Right forelimb (tissue), 1 donor: ENCODE measurements at regions not wholly inside any gene's neighbourhood (a gene's known extent, or its start where the extent isn't known, plus 50 kb on each side); places are given as distances from the start of the nearest gene placed in this dataset.
"Not testable (repeated sequence)": the region's sequence is repeated elsewhere in the genome, so short reads cannot be mapped to it uniquely, and the experiment has no call there.

Source experiments
- DNase-seq: peaks from one replicate; pipeline ENCODE4 v3.0.0-alpha.2; 2018

DNA sequence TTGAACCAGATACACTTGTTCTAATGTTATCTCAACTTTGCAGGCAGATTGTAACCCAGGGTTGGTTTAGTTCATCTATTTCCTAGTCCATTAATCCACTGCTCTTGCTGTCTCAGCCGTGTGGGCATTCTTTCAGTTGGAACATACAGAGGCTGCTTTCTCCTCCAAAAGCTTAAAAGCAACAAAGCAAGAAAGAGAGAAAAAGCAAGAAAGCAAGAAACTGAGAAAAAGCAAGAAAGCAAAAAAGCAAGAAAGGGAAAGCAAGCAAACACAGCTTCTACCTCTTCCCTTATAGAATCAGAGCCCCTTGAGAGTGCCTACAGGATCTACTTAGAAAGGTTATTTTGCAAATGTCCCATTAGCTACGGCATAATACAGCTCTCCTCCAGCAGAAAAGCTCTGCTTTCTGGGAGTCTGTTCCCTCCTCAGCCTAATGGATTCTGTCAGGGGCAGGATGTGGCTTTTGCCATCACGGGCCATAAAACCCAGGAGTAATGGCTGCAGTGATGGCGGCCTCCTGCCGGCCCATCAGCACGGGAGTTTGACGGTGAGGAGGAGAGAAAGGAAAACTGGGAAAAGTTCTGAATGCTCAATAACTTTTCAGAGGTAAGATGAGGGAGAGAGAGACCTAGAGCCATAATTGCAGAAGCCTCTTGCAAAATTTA lies 156.8 kb upstream of the JARID2 start:
- DNase-seq, result no peak

DNA sequence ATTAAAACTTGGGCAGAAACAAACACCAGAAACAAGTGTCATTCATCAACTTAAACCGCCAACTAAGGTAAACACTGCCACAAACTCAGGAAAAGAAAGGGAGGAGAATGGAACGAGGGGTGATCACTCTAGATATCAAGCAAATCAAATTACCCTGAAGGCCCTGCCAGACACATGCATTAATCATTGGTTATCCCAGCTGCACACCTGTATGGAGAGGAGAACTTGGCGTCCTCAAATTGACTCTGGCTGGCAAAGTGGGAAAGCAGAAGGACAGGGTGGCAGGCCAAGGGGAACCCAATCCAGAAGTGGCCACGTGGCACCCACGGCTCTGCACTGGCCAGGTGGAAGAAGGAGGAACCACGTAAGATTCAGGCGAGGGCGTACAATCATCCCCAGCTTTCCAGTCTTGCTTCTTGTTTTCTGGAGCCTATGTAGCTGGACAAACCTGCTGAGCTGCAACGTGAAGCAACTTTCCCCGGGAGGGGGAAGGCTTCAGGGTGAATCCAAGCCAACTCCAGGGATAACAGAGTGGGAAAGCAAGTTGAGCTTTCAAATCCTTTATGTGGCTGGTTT lies 156.2 kb upstream of the JARID2 start:
- DNase-seq, result no peak

DNA sequence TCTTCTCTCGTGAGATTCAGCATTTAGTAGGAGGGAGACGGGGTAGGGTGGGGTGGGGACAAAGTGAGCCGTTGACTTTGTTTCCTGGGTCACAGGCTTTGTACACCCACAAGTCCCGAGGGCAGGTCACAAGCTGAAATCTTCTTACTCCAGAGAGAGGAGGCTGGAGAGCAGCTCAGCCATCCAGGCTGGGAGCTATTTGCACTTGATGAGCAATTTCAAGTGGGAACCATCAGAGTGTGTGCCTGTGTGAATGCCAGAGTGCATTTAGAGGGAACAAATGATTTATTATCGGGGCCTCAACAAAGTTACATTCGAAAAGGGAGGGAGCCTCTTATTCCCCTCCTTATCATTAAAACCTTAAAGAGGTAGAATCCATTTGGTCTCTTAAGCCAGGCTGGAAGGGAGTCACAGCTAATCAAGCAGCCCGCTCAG lies 155.7 kb upstream of the JARID2 start:
- peak; percentile 49 for DNase-seq

DNA sequence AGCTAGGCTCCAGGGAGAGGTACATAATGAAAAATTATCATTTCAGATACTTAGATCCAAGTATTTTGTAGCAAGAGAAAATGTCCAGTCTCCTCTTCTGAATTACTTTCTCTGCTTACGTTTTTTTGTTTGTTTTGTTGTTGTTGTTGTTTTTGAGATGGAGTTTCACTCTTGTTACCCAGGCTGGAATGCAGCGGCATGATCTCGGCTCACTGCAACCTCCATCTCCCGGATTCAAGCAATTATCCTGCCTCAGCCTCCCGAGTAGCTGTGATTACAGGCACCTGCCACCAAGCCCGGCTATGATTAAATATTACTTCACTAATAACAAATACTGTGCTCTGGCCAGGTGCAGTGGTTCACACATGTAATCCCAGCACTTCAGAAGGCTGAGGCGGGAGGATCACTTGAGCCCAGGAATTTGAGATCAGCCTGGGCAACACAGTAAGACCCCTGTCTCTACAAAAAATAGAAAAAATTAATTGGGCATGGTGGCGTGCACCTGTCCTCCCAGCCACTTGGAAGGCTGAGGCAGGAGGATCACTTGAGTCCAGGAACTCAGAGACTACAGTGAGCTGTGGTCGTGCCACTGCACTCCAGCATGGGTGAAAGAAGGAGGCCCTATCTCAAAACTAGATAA lies 155.0 kb upstream of the JARID2 start:
- no peak for DNase-seq

DNA sequence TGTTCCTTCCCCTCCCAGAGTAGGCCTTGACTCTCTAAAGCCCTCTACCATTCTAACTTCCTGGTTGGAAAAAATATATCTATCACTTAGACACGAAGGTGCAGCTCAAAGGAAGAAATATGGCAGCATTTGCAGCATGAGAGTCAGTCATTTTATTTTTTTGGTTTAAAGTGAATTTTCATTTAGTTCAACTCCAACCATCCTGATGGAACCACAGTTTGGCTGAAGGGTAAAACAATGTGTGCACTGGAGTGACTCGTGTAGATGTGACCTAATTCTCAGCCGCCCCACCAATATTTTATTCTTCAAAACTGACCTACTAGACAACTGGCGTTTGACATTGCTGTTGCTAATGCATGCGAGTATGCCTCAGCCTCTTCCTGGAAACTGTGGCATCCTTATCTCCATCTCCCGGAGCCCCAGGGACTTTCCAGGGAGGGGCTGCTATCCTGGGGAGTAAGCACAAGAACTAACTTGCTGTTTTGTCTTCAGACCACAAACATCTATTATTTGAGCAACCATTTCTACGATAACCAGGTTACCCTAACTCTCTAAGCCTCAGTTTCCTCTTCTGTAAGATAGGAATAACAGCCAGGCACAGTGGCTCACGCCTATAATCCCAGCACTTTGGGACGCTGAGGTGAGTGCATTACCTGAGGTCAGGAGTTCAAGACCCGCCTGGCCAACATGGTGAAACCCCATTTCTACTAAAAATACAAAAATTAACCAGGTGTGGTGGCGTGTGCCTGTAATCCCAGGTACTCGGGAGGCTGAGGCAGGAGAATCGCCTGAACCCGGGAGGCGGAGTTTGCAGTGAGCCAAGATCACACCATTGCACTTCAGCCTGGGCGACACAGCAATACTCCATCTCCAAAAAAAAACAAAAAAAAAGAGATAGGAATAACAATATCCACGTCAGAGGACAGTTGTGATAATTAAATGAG lies 148.7 kb upstream of the JARID2 start:
- DNase-seq, result no peak

DNA sequence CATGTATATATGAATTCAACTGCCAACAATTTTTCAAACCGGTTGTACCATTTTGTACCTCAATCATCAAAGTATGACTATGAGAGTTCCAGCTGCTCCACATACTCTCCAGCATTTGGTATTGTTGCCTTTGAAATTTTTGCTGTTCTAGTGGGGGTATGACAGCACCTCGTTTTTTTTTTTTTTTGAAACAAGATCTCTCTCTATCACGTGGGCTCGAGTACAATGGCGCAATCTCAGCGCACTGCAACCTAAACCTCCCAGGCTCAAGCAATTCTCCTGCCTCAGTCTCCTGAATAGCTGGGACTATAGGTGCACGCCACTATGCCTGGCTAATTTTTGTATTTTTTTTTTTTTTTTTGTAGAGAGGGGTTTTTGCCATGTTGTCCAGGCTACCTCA lies 144.7 kb upstream of the JARID2 start:
- DNase-seq, result no peak

DNA sequence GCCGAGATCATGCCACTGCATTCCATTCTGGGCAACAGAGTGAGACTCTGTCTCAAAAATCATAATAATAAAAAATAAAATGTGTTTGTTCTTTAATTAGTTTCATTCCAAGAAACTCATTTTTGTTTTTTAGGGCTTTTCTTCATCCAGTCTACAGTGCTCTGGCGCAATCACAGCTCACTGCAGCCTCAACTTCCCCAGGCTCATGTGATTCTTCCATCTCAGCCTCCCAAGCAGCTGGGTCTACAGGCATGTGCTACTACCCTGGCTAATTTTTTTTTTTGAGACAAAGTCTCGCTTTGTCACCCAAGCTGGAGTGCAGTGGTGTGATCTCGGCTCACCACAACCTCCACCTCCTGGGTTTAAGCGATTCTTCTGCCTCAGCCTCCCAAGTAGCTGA lies 143.6 kb upstream of the JARID2 start:
- no peak for DNase-seq

DNA sequence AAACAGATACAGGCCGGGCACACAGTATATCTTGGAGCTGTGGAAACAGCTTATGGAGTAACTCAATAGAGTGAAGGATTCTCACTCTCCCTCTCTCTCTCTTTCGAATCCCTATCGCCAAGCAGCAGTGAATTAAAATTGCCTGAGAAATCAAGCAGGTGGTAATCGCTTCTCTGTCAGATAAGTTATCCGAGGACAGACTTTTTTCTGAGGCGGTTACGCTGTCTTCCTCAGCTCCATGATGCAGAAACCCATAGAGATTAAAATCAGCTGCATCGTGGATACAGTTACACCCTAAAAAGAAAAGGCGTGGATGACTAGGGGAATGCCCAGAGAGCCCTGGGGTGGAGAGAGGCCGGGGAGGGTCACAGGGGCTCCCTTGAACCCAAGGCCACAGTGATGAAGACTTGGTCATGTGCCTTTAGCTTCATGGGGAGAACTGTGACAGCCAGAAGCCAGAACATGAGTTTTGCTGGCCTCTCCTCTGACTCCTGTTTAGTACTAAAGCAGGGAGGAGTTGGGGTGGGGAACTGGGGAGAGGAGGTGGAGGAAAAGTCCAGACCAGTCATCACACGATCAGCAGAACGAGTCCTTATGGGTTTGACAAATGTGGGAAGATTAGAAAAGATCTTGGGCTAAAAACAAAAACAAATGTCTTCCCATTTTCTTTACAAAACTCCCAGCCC lies 138.8 kb upstream of the JARID2 start:
- no peak for DNase-seq

DNA sequence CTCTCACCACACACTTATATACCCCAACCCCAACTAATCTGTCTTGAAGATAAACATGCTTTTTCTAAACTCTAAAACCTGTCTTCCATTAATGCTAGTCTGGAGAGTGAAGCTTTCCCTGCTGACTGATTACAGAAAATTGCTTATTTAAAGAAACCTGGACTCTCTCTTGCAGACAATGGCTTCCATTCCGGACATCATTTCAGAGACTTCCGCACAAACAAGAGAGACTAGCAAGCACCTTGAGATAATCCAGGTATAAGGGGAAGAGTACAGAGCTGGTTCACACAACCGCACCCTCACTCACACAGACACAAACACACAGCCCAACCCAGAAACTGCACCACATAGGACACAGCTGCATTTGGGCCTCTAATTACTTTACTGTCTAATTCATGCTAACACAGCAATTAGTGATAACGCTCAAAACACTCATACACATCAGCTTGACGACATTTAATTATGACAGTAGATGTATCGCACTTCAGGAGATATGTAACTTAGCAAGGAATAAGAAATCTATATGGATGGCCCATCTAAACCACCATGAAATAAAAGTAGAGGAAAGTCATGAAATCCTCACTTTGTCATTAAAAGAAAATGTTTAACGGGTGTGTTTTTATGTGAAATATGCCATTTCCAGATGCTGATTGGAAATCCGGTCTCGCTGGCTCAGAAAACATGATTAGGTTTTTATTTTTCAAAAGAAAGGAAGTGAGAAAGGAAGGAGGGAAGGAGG lies 138.1 kb upstream of the JARID2 start:
- DNase-seq, result no peak

DNA sequence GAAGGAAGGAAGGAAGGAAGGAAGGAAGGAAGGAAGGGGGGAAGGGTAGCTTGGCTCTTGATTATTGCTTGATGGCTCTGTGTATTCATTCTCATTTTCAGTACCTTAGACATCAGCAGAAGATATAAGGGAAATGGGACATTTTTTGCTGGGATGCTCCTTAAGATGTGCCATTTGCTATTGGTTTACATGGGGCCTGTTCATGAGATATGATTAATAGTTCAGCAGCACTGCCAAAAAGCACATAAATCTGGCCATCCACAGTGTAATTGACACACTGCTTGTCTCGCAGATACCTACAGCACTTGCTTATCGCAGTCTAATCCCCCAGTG lies 137.5 kb upstream of the JARID2 start:
- DNase-seq, result no peak

DNA sequence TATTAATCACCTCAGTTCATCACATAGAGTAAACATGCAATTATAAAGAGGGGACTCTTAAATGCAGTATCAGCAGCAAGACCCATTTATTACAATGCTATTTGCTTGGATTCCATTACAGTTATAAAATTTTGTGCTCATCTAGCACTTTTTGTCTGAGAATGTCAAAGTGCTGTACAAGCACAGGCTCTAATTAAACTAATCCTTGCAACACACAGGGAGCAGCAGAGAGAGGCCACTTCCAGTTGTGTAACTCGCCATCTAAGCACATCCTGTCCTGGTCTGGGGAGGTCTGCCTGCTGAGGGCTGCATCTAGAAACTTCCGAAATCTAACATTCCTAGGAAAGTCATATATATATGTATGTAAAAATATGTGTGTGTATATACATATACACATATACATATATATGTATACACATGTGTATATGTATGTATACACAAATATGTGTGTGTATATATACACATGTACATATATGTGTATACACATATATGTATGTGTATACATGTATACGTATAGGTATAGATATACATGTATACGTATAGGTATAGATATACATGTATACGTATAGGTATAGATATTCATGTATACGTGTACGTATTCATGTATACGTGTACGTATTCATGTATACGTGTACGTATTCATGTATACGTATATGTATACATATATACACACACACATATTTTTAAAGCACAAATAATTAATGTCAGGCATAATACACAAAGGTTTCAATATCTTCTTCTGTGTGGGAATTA lies 136.4 kb upstream of the JARID2 start:
- no peak for DNase-seq

DNA sequence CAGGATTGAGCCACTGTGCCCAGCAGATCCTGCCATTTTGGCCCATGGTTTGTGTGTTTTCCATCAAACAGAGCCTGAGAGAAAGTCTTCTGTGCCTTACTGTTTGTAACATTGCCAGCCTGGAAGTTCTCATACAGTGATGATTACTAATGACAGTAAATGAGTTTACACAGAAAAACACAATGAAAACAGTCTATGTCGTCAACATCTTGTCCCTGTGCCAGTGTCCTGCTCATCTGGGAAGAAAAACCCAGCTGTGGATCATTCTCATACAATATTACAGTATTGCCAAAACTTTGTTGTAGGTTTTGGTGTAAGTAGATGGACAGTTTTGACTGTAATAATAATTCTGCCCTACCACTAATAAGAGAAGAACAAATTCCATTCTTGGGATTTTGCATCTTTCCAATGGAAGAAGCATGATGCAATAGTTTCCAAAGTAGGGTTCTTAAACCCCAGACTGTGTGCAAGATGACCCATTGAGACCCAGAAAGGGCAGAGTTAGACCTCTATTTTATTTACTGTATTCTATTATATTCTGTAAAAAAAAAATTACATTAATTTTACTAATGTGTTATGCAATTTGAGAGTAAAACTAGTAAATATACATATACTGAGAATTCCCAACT lies 135.0 kb upstream of the JARID2 start:
- no peak for DNase-seq

DNA sequence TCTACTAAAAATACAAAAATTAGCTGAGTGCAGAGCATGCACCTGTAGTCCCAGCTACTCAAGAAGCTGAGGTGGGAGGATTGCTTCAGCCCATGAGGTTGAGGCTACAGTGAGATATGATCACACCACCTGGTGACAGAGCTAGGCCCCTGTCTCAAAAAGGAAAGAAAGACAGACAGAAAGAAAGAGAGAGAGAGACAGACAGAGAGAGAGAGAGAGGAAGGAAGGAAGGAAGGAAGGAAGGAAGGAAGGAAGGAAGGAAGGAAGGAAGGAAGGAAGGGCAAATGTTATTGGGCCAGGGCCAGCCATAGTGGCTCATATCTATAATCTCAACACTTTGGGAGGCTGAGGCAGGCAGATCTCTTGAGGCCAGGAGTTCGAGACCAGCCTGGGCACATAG lies 134.3 kb upstream of the JARID2 start:
- DNase-seq, result not testable (repeated sequence)

DNA sequence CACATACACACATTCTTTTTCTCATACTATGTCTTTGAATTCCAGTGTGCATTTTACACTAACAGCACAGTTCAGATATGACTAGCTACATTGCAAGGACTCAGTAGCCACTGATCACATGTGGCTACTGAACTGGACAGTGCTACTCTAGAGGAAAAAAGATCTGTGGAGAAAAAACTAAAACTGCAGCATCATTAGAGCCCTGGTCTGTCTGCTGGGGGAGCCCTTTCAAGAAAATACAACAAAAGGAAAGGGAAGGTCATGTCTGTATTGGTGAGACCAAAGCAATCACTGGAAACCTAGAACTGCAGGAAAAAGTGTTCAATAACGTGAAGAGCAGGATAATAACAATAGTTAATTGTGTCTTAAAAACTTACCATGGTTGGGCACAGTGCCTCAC lies 132.3 kb upstream of the JARID2 start:
- DNase-seq, result no peak

DNA sequence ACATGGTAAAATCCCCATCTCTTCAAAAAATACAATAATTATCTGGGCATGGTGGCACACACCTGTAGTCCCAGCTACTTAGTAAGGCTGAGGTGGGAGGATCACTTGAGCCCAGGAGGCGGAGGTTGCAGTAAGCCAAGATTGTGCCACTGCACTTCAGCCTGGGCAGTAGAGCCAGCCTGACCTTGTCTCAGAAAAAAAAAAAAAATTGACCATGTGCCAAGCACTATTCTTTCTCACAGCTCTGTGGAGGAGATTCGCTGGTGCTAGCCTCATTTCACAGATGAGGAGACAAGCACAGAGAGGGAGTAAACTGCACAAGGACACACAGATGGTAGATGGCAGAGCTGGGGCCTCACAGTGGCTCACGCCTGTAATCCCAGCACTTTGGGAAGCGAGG lies 131.8 kb upstream of the JARID2 start:
- no peak for DNase-seq

DNA sequence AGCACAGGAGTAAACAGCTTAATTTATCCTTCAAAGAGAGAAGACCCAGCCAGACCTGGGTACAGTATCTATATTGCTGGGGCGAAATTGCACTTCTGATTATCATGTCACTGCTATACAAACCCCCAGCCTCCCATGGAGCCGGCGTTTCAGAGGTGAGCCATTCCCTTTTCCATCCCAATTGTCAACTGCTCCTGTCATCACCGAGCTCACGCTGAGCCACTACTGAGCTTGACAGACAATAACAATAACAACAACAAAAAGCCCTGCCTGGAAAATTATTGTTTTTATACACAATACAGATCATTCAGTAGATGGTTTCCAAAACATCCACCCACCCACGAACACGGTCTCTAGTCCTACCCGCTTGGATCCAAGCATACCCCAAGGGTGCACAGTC lies 129.0 kb upstream of the JARID2 start:
- no peak for DNase-seq

DNA sequence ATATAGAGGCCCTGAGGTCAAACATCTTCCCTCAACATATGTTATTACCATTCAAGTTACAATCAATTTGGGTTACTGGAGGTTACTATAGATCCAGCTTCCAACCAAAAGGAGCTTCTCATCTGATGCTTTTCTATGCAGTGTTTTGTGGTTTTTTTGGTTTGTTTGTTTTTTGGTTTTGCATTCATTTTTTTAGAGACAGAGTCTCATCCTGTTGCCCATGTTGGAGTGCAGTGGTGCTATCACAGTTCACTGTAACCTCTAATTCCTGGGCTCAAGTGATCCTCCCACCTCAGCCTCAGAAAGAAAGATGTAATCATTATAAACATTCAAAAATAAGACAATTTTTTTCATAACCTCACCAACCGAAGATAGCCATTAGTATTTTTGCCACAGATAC lies 124.4 kb upstream of the JARID2 start:
- DNase-seq, result no peak

DNA sequence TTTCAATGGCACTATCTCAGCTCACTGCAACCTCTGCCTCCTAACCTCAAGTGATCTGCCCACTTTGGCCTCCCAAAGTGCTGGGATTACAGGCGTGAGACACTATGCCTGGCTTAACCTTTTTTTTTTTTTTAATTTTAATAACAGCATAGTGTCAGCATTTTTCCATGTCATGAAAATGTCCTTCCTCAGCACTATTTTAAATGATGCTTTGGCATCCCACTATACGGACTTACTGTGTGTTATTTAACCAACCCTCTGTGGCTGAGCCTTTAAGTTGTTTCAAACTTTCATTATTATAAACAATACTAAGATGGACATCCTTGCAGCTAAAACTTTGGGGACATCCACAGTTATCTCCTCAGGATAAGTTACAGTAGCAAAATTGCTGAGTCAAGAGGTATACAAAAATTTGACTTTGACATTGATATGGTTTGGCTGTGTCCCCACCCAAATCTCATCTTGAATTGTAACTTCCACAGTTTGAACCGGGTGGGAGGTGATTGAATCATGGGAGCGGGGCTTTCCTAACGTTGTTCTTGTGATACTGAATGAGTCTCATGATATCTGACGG lies 123.8 kb upstream of the JARID2 start:
- DNase-seq, result no peak

DNA sequence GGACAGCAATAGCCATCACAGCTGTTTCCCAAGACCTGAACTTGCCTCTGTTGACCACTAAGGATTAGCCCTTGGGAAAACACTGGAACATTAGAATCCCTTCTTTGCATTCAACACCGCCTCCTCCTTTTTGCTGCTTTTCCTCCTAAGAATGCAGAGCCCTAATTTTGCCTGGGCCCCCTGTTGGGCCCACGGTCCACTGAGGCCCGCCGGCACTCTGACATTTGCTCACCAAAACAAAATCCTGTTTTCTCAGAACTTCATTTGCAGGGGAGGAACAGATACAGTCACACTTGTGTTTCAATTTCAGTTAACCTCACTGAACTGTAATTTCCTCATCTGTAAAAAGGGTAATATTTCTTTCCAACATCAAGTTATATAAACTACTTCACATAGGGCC lies 116.0 kb upstream of the JARID2 start:
- no peak for DNase-seq

DNA sequence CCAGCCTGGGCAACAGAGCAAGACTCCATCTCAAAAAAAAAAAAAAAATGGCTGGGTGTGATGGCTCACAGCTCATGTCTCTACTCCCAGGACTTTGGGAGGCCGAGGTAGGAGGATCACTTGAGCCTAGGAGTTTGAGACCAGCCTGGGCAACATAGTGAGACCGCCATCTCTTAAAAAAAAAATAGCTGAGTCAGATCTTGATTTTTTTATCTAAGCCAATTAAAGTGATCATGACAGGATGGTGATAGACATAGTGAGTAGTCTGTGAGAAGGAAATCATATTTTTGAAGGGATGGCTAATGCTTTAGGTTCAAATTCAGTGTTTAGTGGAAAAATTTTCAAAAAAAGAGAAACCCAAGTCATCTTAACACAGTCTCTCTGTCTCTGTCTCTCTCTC lies 114.6 kb upstream of the JARID2 start:
- no peak for DNase-seq

DNA sequence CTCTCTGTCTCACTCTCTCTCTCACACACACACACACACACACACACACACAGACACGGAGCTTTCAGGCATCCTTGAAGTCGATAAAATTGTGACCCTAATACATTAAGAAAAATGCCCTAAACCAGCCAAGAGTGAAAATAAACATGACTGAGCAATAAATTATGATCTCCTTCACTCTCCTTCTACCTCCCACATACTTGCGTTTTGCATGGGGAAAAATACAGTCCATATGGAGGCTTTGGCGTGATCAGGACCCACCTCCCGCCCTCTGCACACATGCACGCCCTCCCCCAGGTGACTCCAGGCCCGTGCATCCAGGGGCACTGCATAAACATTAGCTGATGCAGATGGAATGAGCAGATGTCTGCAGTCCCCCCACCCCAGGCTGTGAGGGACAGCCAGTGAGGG lies 114.2 kb upstream of the JARID2 start:
- DNase-seq, result no peak
